AG09319 (cell line): ENCODE measurements at regions not wholly inside any gene's neighbourhood (a gene's known extent, or its start where the extent isn't known, plus 50 kb on each side); places are given as distances from the start of the nearest gene placed in this dataset.
"Not testable (repeated sequence)": the region's sequence is repeated elsewhere in the genome, so short reads cannot be mapped to it uniquely, and the experiment has no call there.

Experiments
- DNase-seq: peaks from one replicate; pipeline ENCODE4 v3.0.0-alpha.2; 2010; ENCODE audit warnings: low read depth; ENCODE audit errors: extremely low read depth
- CTCF ChIP-seq: IDR thresholded peaks from 2 replicates; pipeline ENCODE4 v1.5.1; 2011; ENCODE audit warnings: low read depth, mild to moderate bottlenecking, inconsistent platforms, low read length, moderate library complexity

DNA sequence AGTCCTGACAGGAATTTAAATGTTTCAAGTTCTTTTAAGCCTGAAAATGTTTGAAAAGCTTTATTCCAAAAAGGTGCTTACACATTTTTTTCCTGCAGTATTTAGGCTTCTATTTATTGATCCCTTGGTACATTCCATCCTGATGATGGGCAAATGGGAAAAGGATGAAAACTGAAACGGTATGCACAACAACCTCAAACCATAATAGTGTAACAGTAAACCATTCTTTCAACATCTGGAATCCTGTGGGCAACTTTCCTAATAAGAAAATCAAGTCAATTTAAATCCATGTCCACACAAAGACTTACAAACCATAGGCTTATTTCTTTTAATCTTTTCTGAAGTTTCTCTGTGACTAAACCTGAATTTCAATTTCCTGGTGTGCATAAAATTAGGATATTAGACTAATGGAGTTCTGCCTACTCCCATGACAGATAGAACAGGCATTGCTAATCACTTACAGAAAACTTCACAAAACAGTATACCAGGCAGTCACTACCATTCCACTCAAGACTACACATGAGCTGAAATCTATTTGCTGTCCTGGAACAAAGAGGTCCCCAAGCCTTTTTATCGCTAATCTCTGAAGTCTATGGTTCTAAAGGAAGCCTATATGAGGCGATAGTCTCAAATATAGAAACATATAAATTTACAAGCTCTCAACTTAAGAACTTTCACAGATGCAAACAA, 103.3 kb downstream of the DLEU7 start:
- TF ChIP-seq CTCF = no peak
- peak; percentile 22 for DNase-seq

- no peak for DNase-seq
- no peak for TF ChIP-seq CTCF
Measured at GRCh38 chr13:50742353-50742752, 101.1 kb downstream of the DLEU7 start.

DNA sequence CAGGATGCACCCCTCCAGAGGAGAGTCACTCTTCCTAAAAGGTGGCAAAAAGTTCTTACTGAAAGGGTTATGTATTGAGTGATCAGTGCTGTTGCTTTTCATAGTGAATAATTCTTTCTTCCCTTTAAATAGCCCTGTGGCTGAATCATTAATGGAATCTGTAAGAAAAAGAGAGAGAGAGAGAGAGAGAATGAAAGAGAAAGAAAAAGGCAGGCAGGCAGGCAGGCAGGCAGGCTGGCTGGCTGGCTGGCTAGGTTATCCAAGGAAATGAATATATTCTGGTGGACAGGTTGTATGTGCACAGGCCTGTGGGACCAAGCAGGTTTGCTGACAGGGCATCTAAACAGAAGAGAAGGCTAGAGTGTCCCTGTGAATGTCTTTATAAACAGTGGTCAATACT, 100.5 kb downstream of the DLEU7 start:
- TF ChIP-seq CTCF = no peak
- DNase-seq = no peak

DNA sequence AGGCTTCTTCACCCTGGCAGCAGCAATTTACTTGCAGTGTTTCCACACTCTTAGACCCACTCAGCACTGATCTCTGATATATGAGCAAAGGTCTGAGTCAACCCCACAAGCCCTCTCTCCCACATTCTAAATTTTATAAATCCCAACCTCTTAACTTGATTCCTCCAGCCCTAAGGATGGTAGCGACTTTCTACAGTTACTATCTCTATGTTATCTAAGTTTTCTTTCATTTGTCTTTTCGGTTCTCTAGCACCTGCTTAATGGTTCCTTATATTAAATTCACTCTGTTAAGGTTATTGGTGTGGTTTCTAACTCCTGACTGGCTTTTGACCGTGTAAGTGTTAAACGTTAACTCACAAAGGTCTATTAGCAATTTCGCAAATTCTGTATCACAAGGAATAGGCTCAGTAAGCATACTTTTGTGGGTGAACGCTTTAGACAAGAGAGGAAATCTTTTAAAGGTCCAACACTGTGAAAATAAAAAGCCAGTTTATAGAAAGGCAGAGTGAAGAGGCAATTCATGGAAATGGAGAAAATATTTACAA, 99.3 kb downstream of the DLEU7 start:
- no peak for TF ChIP-seq CTCF
- DNase-seq = no peak

GRCh38 chr13:50745542-50746115, 97.9 kb downstream of the DLEU7 start:
- no peak for TF ChIP-seq CTCF
- DNase-seq = no peak

GRCh38 chr13:50747737-50748350, 95.6 kb downstream of the DLEU7 start:
- no peak for DNase-seq
- TF ChIP-seq CTCF = no peak

DNA sequence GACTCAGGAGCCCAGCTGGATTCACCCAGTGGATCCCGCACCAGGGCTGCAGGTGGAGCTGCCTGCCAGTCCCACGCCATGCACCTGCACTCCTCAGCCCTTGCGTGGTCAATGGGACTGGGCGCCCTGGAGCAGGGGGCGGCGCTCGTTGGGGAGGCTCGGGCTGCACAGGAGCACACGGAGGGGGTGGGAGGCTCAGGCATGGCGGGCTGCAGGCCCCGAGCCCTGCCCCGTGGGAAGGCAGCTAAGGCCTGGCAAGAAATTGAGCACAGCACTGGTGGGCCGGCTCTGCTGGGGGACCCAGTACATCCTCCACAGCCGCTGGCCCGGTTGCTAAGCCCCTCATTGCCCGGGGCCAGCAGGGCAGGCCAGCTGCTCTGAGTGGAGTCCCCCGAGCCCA, 90.3 kb downstream of the DLEU7 start:
- not testable (repeated sequence) for DNase-seq

DNA sequence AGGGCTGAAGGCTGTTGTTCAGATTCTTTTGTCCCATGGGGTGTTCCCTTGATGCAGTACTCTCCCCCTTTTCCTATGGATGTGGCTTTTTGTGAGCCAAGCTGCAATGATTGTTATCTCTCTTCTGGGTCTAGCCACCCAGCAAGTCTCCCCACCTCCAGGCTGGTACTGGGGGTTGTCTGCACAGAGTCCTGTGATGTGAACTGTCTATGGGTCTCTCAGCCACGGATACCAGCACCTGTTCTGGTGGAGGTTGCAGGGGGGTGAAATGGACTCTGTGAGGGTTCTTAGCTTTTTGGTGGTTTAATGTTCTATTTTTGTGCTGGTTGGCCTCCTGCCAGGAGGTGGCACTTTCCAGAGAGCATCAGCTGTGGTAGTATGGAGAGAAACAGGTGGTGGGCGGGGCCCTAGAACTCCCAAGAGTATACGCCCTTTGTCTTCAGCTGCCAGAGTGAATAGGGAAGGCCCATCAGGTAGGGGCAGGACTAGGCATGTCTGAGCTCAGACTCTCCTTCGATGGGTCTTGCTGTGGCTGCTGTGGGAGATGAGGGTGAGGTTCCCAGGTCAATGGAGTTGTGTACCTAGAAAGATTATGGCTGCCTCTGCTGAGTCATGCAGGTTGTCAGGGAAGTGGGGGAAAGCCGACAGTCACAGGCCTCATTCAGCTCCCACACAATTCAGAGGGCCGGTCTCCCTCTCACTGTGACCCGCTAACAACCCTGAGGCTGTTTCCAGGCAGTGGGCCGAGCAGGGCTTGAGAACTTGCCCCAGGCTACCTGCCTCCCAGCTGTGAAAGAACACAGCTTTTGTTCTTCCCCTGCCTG, 87.4 kb downstream of the DLEU7 start:
- DNase-seq = not testable (repeated sequence)
